ENCODE measurements at regions not wholly inside any gene's neighbourhood (a gene's known extent, or its start where the extent isn't known, plus 50 kb on each side); places are given as distances from the start of the nearest gene placed in this dataset.
"Not testable (repeated sequence)": the region's sequence is repeated elsewhere in the genome, so short reads cannot be mapped to it uniquely, and the experiment has no call there.

DNA sequence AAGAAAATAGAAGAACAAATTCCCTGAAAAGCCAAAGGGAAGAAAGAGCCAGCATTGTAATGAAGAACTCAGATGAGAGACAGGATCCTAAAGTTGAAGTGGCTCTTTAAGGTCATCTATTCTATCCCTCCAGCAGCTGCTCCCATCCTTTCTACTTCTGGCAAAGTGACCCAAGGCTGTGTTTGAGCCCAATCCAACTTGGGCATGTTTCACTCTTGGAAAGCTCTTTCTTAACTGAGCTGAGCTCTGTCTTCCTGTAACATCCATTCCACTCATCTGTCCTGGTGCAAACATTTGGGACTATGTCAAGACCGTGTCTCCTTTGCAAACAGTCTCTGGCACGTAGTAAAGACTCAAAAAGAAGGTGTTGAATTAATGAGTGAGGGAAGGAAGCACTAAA lies 298.1 kb upstream of the IGF1R start:
- ATAC-seq (no peak), FAIRE-seq (no peak), DNase-seq (ENCODE audit: low read depth in 1 of 2, low spot score in 1 of 2) (no peak)
- WGBS (ENCODE audit: missing lambda C conversion rate): 4% methylated on average over 2 of the region's 2 CpGs
- no peak overlapping the region for H3K4me2 ChIP-seq
- TF ChIP-seq, protein P1, sequence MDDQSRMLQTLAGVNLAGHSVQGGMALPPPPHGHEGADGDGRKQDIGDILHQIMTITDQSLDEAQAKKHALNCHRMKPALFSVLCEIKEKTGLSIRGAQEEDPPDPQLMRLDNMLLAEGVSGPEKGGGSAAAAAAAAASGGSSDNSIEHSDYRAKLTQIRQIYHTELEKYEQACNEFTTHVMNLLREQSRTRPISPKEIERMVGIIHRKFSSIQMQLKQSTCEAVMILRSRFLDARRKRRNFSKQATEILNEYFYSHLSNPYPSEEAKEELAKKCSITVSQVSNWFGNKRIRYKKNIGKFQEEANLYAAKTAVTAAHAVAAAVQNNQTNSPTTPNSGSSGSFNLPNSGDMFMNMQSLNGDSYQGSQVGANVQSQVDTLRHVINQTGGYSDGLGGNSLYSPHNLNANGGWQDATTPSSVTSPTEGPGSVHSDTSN (IDR thresholded peaks at IDR 0.05): no peak
- no peak for TF ChIP-seq RAD21 (conservative IDR thresholded peaks at IDR 0.05 in 1 of 2, IDR thresholded peaks at IDR 0.05 in 1 of 2)
- no peak for TF ChIP-seq PHF8 (IDR thresholded peaks at IDR 0.05; ENCODE audit: borderline replicate concordance, low read depth)
- no peak for TF ChIP-seq CBX2 (IDR thresholded peaks at IDR 0.05; ENCODE audit: borderline replicate concordance, low read depth)
- TF ChIP-seq RCOR1 (IDR thresholded peaks at IDR 0.05; ENCODE audit: low read depth, low read length): no peak
- TF ChIP-seq HOXA7 (CRISPR knock-in tag; IDR thresholded peaks at IDR 0.05): no peak
- no peak for TF ChIP-seq KDM5A (IDR thresholded peaks at IDR 0.05)
- TF ChIP-seq, protein P2, sequence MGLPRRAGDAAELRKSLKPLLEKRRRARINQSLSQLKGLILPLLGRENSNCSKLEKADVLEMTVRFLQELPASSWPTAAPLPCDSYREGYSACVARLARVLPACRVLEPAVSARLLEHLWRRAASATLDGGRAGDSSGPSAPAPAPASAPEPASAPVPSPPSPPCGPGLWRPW (IDR thresholded peaks at IDR 0.05): no peak
- TF ChIP-seq, protein P3, sequence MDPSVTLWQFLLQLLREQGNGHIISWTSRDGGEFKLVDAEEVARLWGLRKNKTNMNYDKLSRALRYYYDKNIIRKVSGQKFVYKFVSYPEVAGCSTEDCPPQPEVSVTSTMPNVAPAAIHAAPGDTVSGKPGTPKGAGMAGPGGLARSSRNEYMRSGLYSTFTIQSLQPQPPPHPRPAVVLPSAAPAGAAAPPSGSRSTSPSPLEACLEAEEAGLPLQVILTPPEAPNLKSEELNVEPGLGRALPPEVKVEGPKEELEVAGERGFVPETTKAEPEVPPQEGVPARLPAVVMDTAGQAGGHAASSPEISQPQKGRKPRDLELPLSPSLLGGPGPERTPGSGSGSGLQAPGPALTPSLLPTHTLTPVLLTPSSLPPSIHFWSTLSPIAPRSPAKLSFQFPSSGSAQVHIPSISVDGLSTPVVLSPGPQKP (IDR thresholded peaks at IDR 0.05; ENCODE audit: low read depth, low read length): no peak
- TF ChIP-seq, protein P4, sequence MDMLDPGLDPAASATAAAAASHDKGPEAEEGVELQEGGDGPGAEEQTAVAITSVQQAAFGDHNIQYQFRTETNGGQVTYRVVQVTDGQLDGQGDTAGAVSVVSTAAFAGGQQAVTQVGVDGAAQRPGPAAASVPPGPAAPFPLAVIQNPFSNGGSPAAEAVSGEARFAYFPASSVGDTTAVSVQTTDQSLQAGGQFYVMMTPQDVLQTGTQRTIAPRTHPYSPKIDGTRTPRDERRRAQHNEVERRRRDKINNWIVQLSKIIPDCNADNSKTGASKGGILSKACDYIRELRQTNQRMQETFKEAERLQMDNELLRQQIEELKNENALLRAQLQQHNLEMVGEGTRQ (IDR thresholded peaks at IDR 0.05): no peak
- TF ChIP-seq BHLHE40 (IDR thresholded peaks at IDR 0.05; ENCODE audit: low read depth, low read length): no peak
- CTCF ChIA-PET: no interaction called here
- no peak overlapping the region for H3K27ac ChIP-seq
- H3K9me3 ChIP-seq: no peaks in the 10 kb centered on the region
- no peaks in the 10 kb centered on the region for H3K4me1 ChIP-seq
- POLR2A ChIA-PET: no interaction called here
- H3K4me3 ChIP-seq: no peak overlapping the region

DNA sequence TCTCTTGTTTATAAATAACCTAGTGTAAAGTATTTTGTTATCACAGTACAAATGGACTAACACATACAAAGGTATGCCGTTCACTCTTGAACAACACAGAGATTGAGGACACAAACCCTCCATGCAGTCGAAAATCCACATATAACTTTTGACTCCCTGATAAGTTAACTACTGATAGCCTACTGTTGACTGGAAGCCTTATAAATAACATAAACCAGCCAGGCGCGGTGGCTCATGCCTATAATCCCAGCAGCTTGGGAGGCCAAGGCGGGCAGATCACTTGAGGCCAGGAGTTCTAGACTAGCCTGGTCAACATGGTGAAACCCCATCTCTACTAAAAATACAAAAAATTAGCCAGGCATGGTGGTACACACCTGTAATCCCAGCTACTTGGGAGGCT lies 290.1 kb upstream of the IGF1R start:
- CTCF ChIA-PET, FAIRE-seq: not testable (repeated sequence)

DNA sequence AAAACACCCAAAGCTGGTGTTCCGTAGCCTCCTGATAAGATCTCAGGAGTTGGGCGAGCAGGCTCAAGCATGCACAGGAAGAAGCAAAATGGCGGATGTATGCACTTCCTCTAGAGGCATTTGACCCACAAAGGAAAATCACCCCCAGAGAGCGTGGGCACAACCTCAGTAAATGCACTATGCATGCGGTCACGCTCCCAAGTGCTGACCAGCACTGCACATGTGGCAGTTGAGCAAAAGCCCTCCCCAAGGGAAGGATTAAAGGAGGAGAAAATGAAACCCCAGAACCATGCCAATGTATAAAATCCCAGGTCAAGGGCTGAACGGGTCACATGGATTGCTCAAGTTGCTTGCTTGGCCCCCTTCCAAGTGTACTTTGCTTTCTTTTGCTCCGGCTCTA lies 289.4 kb upstream of the IGF1R start:
- FAIRE-seq (no peak), DNase-seq (ENCODE audit: low read depth in 1 of 2, low spot score in 1 of 2) (no peak), ATAC-seq (no peak)
- WGBS (ENCODE audit: missing lambda C conversion rate): 22% methylated on average over 8 of the region's 8 CpGs
- H3K9me3 ChIP-seq: peaks cover 9% of the 10 kb centered on the region; the same call in 1 of the 3 replicates
- H3K4me2 ChIP-seq: no peak overlapping the region
- TF ChIP-seq POLR2A (IDR thresholded peaks at IDR 0.05; ENCODE audit: low read length): no peak
- TF ChIP-seq NR3C1 (IDR thresholded peaks at IDR 0.05): no peak
- TF ChIP-seq CBX2 (IDR thresholded peaks at IDR 0.05; ENCODE audit: borderline replicate concordance, low read depth): no peak
- no peak for TF ChIP-seq FOSB (CRISPR knock-in tag; IDR thresholded peaks at IDR 0.05)
- TF ChIP-seq, protein P5, sequence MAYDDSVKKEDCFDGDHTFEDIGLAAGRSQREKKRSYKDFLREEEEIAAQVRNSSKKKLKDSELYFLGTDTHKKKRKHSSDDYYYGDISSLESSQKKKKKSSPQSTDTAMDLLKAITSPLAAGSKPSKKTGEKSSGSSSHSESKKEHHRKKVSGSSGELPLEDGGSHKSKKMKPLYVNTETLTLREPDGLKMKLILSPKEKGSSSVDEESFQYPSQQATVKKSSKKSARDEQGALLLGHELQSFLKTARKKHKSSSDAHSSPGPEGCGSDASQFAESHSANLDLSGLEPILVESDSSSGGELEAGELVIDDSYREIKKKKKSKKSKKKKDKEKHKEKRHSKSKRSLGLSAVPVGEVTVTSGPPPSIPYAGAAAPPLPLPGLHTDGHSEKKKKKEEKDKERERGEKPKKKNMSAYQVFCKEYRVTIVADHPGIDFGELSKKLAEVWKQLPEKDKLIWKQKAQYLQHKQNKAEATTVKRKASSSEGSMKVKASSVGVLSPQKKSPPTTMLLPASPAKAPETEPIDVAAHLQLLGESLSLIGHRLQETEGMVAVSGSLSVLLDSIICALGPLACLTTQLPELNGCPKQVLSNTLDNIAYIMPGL (CRISPR knock-in tag; IDR thresholded peaks at IDR 0.05; ENCODE audit: borderline replicate concordance): no peak
- no peak for TF ChIP-seq HDAC2 (IDR thresholded peaks at IDR 0.05)
- TF ChIP-seq TP53 (CRISPR knock-in tag; IDR thresholded peaks at IDR 0.05): no peak
- no peak for TF ChIP-seq EHF (CRISPR knock-in tag; IDR thresholded peaks at IDR 0.05)
- no peak for TF ChIP-seq MAFK (IDR thresholded peaks at IDR 0.05; ENCODE audit: partially characterized antibody)
- TF ChIP-seq JUNB (IDR thresholded peaks at IDR 0.05): no peak
- TF ChIP-seq, protein P6, sequence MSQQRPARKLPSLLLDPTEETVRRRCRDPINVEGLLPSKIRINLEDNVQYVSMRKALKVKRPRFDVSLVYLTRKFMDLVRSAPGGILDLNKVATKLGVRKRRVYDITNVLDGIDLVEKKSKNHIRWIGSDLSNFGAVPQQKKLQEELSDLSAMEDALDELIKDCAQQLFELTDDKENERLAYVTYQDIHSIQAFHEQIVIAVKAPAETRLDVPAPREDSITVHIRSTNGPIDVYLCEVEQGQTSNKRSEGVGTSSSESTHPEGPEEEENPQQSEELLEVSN (IDR thresholded peaks at IDR 0.05; ENCODE audit: borderline replicate concordance, low read depth): no peak
- no peak overlapping the region for H3K4me3 ChIP-seq
- CTCF ChIA-PET: no interaction called here
- H3K27ac ChIP-seq: no peak overlapping the region
- no peaks in the 10 kb centered on the region for H3K4me1 ChIP-seq
- POLR2A ChIA-PET: no interaction called here

More for the DNA sequence above, 290.1 kb upstream of the IGF1R start:
- H3K4me1 ChIP-seq; DNase-seq (ENCODE audit: low read depth in 1 of 2, low spot score in 1 of 2); H3K4me2 ChIP-seq; POLR2A ChIA-PET; H3K4me3 ChIP-seq; ATAC-seq; H3K27ac ChIP-seq; H3K9me3 ChIP-seq: not testable (repeated sequence)
- 72% methylated on average over 5 of the region's 5 CpGs for WGBS (ENCODE audit: missing lambda C conversion rate)

All from A549 (cell line).